Astrocyte (in vitro differentiated cells and primary cell): ENCODE measurements at regions not wholly inside any gene's neighbourhood (a gene's known extent, or its start where the extent isn't known, plus 50 kb on each side); places are given as distances from the start of the nearest gene placed in this dataset.

Source experiments
- CTCF ChIP-seq: IDR thresholded peaks from 2 replicates; pipeline ENCODE4 v1.5.1; 2011; ENCODE audit warnings: low read depth, mild to moderate bottlenecking, inconsistent platforms, low read length, moderate library complexity; ENCODE audit not compliant: insufficient read depth
- EZH2 ChIP-seq: IDR thresholded peaks from 2 replicates; pipeline ENCODE4 v1.6.1; 2012; ENCODE audit warnings: mild to moderate bottlenecking, low read length, inconsistent platforms; ENCODE audit not compliant: insufficient read depth

GRCh38 chr18:53948991-53949390, 275.5 kb downstream of the MBD2 start:
- TF ChIP-seq CTCF = no peak
- TF ChIP-seq EZH2 = no peak
